ENCODE measurements at regions not wholly inside any gene's neighbourhood (a gene's known extent, or its start where the extent isn't known, plus 50 kb on each side); places are given as distances from the start of the nearest gene placed in this dataset.
"Not testable (repeated sequence)": the region's sequence is repeated elsewhere in the genome, so short reads cannot be mapped to it uniquely, and the experiment has no call there.

GRCh38 chr20:30295396-30295795 is 962.1 kb upstream of the DEFB115 start:
- TF ChIP-seq POLR2A, CTCF (IDR thresholded peaks at IDR 0.05): not testable (repeated sequence)

Data from tibial nerve (tissue), 3 donors.